A549 (cell line): ENCODE measurements at regions not wholly inside any gene's neighbourhood (a gene's known extent, or its start where the extent isn't known, plus 50 kb on each side); places are given as distances from the start of the nearest gene placed in this dataset.

Source experiments
- CHD2 ChIP-seq: fragments of 150-350 bp; IDR thresholded peaks from 2 replicates; pipeline ENCODE4 v1.6.1; 2014; ENCODE audit warnings: low read length; ENCODE audit not compliant: partially characterized antibody
- CTCF ChIP-seq: fragments of >200 bp; sonication (Bioruptor Twin); formaldehyde crosslinking; IDR thresholded peaks from 3 replicates; pipeline ENCODE4 v1.5.1; 2016
- MAX ChIP-seq: IDR thresholded peaks from 2 replicates; pipeline ENCODE4 v1.6.1; 2012
- MYC ChIP-seq: IDR thresholded peaks from 2 replicates; pipeline ENCODE4 v1.6.1; 2012; ENCODE audit warnings: mild to moderate bottlenecking, inconsistent platforms, low read length, improper control_type of control experiment, borderline replicate concordance
- POLR2A ChIP-seq: IDR thresholded peaks from 2 replicates; pipeline ENCODE4 v1.6.1; 2012; ENCODE audit warnings: mild to moderate bottlenecking, low read length
- POLR2AphosphoS2 ChIP-seq: conservative IDR thresholded peaks from 2 replicates; pipeline ENCODE4 v1.6.1; 2012; ENCODE audit warnings: low read length, improper control_type of control experiment, inconsistent platforms
- RAD21 ChIP-seq, 2 experiments: fragments of >200 bp in 1 of 2; sonication (Bioruptor Twin) in 1 of 2; formaldehyde crosslinking in 1 of 2; IDR thresholded peaks in 1 of 2; conservative IDR thresholded peaks in 1 of 2; 2 replicates in 1 of 2; 3 replicates in 1 of 2; pipeline ENCODE4 v1.6.1; 2012 to 2018; ENCODE audit warnings: inconsistent platforms in 1 of 2
- TF ChIP-seq, protein P1 (sequence below): IDR thresholded peaks from 2 replicates; pipeline ENCODE4 v1.6.1; 2012; ENCODE audit warnings: low read depth, borderline replicate concordance

DNA sequence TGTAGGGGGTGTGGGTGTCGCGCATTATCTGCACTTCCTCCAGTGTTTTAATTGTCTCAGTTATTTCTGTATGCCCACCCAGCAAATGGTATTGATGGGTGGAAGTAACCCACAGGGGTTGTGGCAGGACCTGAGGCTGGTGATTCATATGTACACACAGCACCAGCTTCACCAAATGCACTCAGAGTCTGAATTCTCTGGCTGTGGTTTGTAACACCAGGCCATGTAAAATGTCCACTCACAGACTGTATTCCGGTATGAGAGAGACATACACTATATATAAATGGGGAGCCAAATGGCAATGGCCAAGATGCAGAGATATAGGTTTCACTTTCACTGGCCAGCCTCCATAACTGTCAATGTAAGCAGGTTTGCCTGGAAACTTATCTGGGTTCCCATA is 76.3 kb upstream of the FBXL4 start:
- TF ChIP-seq POLR2AphosphoS2 (no peak), POLR2A (no peak), MYC (no peak), MAX (no peak), CHD2 (no peak), CTCF (no peak), RAD21 (conservative IDR thresholded peaks at IDR 0.05 in 1 of 2, IDR thresholded peaks at IDR 0.05 in 1 of 2) (no peak)
- TF ChIP-seq, protein P1, sequence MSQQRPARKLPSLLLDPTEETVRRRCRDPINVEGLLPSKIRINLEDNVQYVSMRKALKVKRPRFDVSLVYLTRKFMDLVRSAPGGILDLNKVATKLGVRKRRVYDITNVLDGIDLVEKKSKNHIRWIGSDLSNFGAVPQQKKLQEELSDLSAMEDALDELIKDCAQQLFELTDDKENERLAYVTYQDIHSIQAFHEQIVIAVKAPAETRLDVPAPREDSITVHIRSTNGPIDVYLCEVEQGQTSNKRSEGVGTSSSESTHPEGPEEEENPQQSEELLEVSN: no peak
